Pancreas (tissue), 10 donors: ENCODE measurements at regions not wholly inside any gene's neighbourhood (a gene's known extent, or its start where the extent isn't known, plus 50 kb on each side); places are given as distances from the start of the nearest gene placed in this dataset.

Experiments used
- ATAC-seq, 4 donors: fragments of 200-7000 bp; cut with Tn5 transposase; one replicate each; pipeline versions ENCODE4 v1.8.0 to v1.9.1; 2020; ENCODE audit warnings: mild to moderate bottlenecking in 4 of 4, moderate library complexity in 4 of 4
- DNase-seq, 6 donors: peaks; one replicate each; pipeline ENCODE4 v3.0.0-alpha.2; 2020
- FAIRE-seq: peaks from 2 replicates; lab custom pipeline; 2012; peaks lifted over from hg19 to GRCh38; lab: Jason Lieb, UNC
- H3K27ac ChIP-seq, 4 donors: fragments of 200-600 bp; sonication (generic); 1 replicate in 3 of 4; 2 replicates in 1 of 4; pipeline versions ENCODE4 v1.5.0 to v1.8.0; 2020
- H3K27me3 ChIP-seq, 4 donors: fragments of 200-600 bp; one replicate each; pipeline ENCODE4 v1.8.0; 2021
- H3K36me3 ChIP-seq, 3 donors: fragments of 200-600 bp; sonication (generic) in 1 of 3; one replicate each; pipeline versions ENCODE4 v1.5.0 to v1.8.0; 2020 to 2021
- H3K4me1 ChIP-seq, 3 donors: fragments of 200-600 bp; one replicate each; pipeline ENCODE4 v1.8.0; 2021
- H3K4me3 ChIP-seq, 4 donors: fragments of 200-600 bp; sonication (generic) in 2 of 4; one replicate each; pipeline versions ENCODE4 v1.5.0 to v1.8.0; 2020 to 2021
- H3K9me3 ChIP-seq, 4 donors: fragments of 200-600 bp; one replicate each; pipeline ENCODE4 v1.8.0; 2021
- WGBS, 2 donors: extraction: QIAGEN DNeasy Blood & Tissue Kit; methylation state at CpG; one replicate each; pipeline ENCODE4 v1.1.7; 2013; 5-methylcytosine and 5-hydroxymethylcytosine counted together
- intact Hi-C, 3 donors: fragments of 100-400 bp; cut with DNase I; formaldehyde crosslinking; loops; one replicate each; pipeline versions ENCODE4 v1.11.1 to v1.14.2; 2022
- TF ChIP-seq, protein P1 (sequence below), 4 donors: fragments of 200-600 bp; sonication (generic) in 3 of 4; IDR thresholded peaks; one replicate each; pipeline versions ENCODE4 v1.5.0 to v1.8.0; 2021; ENCODE audit warnings: antibody characterized with exemption in 4 of 4
- donor health status: healthy with polysubstance abuse.
- donor health status: DM: no; HTN: no; CAD: no; lungs with moderate emphysema.
- donor health status: DM: no; HTN: no; CAD: no.
- donor health status: control.
- donor health status: control.
- donor health status: Bipolar disorder and iron deficiency.
- donor health status: DM: yes; HTN: yes; CAD: no.
- donor health status: DM: no; HTN: no; CAD: no.
- donor health status: DM: no; HTN: no; CAD: no.
- donor health status: DM: yes; HTN: yes; CAD: no.

- WGBS, 2 donors: 57 to 68% methylated on average over 2 of the region's 2 CpGs
- ATAC-seq: no peak
- intact Hi-C loops: no loop called here
- no peaks in the 10 kb centered on the region for H3K27me3 ChIP-seq
- no peak for FAIRE-seq
- H3K36me3 ChIP-seq: no peaks in the 10 kb centered on the region
- no peak overlapping the region for H3K4me3 ChIP-seq
- TF ChIP-seq, protein P1, sequence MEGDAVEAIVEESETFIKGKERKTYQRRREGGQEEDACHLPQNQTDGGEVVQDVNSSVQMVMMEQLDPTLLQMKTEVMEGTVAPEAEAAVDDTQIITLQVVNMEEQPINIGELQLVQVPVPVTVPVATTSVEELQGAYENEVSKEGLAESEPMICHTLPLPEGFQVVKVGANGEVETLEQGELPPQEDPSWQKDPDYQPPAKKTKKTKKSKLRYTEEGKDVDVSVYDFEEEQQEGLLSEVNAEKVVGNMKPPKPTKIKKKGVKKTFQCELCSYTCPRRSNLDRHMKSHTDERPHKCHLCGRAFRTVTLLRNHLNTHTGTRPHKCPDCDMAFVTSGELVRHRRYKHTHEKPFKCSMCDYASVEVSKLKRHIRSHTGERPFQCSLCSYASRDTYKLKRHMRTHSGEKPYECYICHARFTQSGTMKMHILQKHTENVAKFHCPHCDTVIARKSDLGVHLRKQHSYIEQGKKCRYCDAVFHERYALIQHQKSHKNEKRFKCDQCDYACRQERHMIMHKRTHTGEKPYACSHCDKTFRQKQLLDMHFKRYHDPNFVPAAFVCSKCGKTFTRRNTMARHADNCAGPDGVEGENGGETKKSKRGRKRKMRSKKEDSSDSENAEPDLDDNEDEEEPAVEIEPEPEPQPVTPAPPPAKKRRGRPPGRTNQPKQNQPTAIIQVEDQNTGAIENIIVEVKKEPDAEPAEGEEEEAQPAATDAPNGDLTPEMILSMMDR (IDR thresholded peaks at IDR 0.05): no peak
- no peak overlapping the region for H3K27ac ChIP-seq
- H3K9me3 ChIP-seq: no peaks in the 10 kb centered on the region
- no peaks in the 10 kb centered on the region for H3K4me1 ChIP-seq
- no peak for DNase-seq
Observed at GRCh38 chr6:114713690-114714089, 370.9 kb upstream of the HS3ST5 start.

DNA sequence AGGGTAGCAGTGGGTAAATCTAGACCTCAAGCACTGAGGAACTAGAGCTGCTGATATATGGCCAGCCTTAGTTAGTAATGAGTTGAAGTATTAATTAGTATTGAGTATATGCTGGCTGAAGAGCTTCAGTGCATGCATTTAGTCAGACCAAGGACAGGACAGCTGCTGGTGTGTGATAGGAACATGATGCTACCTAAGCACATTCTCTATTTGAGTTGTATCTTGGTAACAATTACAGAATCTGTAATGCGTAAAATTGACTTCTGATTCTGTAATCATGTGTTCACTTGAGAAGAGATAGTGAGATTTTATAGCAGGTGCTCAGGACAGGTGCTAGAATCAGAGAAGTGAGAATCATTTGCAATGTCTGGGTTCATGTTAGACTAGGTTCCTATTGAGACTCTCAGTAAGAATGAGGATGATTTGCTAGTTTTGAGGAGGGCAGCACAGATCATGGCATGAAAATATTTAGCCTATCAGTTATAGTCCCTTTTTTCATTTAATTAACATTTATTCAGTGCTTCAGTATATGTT lies 369.4 kb upstream of the HS3ST5 start:
- WGBS, 2 donors: 75 to 79% methylated on average over 1 of the region's 1 CpG
- Histone ChIP-seq H3K27me3 (no peaks in the 10 kb centered on the region), H3K9me3 (no peaks in the 10 kb centered on the region), H3K4me1 (no peaks in the 10 kb centered on the region), H3K4me3 (no peak overlapping the region), H3K27ac (no peak overlapping the region), H3K36me3 (no peaks in the 10 kb centered on the region)
- peak in 1 of 4 donors; percentile 29 for ATAC-seq
- DNase-seq: no peak
- TF ChIP-seq, protein P1 (IDR thresholded peaks at IDR 0.05): no peak
- intact Hi-C loops: no loop called here
- no peak for FAIRE-seq

DNA sequence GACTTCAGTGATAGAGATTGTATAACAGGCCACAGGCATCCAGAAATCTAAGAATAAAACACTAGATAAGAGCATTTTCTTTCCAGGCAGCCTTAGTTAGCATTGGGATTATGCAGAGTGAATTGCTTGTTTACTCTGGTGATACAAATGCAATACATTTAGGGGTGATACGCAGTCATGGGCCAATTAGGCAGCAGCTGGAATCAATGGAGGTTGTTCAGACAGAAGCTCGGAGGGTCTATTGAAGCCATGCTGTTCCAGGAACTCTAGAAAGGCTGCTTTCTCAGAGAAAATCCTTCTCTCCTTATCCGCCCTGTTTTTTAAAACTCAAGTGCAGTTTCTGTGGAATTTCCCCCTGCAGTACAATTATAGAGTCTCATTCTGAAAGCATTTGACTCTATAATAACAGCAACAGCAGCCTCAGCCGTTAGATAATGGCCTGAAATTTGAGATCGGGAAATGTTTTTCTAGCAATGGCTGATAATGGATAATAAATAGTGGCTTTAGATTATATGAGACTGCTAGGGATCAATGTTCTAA lies 364.3 kb upstream of the HS3ST5 start:
- Histone ChIP-seq H3K27ac (no peak overlapping the region), H3K27me3 (no peaks in the 10 kb centered on the region), H3K9me3 (no peaks in the 10 kb centered on the region), H3K36me3 (no peaks in the 10 kb centered on the region), H3K4me1 (no peaks in the 10 kb centered on the region), H3K4me3 (no peak overlapping the region)
- TF ChIP-seq, protein P1 (IDR thresholded peaks at IDR 0.05): no peak
- intact Hi-C loops: no loop called here
- FAIRE-seq (no peak), ATAC-seq (no peak), DNase-seq (no peak)
- WGBS, 2 donors: 48% methylated on average over 5 of the region's 5 CpGs

DNA sequence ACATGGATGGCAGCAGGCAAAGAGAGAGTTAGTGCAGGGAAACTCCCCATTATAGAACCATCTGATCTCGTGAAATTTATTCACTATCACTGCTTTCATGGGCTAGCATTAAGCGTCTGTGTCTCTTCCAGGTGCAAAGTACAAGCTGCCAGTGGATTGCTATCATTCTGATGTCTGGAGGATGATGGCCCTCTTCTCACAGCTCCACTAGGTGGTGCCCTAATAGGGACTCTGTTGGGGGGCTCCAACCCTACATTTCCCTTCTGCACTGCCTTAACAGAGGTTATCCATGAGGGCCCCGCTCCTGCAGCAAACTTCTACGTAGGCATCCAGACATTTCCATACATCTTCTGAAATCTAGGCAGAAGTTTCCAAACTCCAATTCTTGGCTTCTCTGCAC lies 347.8 kb upstream of the HS3ST5 start:
- H3K9me3 ChIP-seq: no peaks in the 10 kb centered on the region
- intact Hi-C loops: no loop called here
- no peak overlapping the region for H3K4me3 ChIP-seq
- no peaks in the 10 kb centered on the region for H3K27me3 ChIP-seq
- ATAC-seq (no peak), DNase-seq (no peak), FAIRE-seq (no peak)
- no peak overlapping the region for H3K27ac ChIP-seq
- 76 to 86% methylated on average over 4 of the region's 4 CpGs for WGBS, 2 donors
- no peaks in the 10 kb centered on the region for H3K4me1 ChIP-seq
- no peaks in the 10 kb centered on the region for H3K36me3 ChIP-seq
- TF ChIP-seq, protein P1 (IDR thresholded peaks at IDR 0.05): no peak

DNA sequence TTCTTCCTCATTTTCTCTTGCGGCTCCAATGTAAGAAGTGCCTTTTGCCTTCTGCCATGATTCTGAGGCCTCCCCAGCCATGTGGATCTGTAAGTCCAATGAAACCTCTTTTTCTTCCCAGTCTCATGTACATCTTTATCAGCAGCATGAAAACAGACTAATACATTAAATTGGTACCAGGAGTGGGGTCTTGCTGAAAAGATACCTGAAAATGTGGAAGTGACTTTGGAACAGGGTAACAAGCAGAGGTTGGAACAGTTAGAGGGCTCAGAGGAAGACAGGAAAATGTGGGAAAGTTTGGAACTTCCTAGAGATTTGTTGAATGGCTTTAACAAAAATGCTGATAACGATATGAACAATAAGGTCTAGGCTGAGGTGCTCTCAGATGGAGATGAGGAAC lies 316.7 kb upstream of the HS3ST5 start:
- H3K27ac ChIP-seq: no peak overlapping the region
- intact Hi-C loops: no loop called here
- H3K4me3 ChIP-seq: no peak overlapping the region
- DNase-seq: no peak
- 84 to 100% methylated on average over 2 of the region's 2 CpGs for WGBS, 2 donors
- no peak for ATAC-seq
- H3K9me3 ChIP-seq: no peaks in the 10 kb centered on the region
- no peaks in the 10 kb centered on the region for H3K36me3 ChIP-seq
- TF ChIP-seq, protein P1 (IDR thresholded peaks at IDR 0.05): no peak
- no peak for FAIRE-seq
- H3K4me1 ChIP-seq: no peaks in the 10 kb centered on the region
- H3K27me3 ChIP-seq: no peaks in the 10 kb centered on the region
